ENCODE measurements at regions not wholly inside any gene's neighbourhood (a gene's known extent, or its start where the extent isn't known, plus 50 kb on each side); places are given as distances from the start of the nearest gene placed in this dataset.

DNA sequence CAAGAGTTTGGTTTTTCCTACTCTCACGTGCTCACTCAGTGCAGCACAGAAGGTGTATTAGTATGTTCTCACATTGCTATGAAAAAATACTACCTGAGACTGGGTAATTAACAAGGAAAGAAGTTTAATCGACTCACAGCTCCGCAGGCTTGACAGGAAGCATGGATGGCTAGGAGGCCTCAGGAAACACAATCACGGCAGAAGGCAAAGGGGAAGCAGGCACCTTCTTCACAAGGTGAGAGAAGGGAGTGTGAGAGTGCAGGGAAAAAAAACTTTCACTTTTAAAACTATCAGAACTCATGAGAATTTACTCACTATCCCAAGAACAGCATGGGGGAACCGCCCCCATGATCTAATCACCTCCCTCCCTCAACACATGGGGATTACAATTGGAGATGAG is 185.8 kb upstream of the TMPO start:
- H3F3A ChIP-seq (ENCODE audit: insufficient read depth, low read length): no peaks in the 10 kb centered on the region
- 0 out of 2 replicates have a peak, but pooled peaks cover 3% of the 10 kb centered on the region for H3K4me1 ChIP-seq (ENCODE audit: low read length)
- no peaks in the 10 kb centered on the region for H3K36me3 ChIP-seq (replicated peaks; ENCODE audit: insufficient read depth, low read length)
- no peak overlapping the region for H3K4me3 ChIP-seq (ENCODE audit: low read length)
- H3K27ac ChIP-seq (ENCODE audit: low read length): no peak overlapping the region
- no peak for DNase-seq
- no peak for TF ChIP-seq EZH2phosphoT487 (IDR thresholded peaks at IDR 0.05; ENCODE audit: low read length)
- no peak for TF ChIP-seq EZH2 (optimal IDR thresholded peaks at IDR 0.05; ENCODE audit: low read depth, low read length)
- TF ChIP-seq, protein P1, sequence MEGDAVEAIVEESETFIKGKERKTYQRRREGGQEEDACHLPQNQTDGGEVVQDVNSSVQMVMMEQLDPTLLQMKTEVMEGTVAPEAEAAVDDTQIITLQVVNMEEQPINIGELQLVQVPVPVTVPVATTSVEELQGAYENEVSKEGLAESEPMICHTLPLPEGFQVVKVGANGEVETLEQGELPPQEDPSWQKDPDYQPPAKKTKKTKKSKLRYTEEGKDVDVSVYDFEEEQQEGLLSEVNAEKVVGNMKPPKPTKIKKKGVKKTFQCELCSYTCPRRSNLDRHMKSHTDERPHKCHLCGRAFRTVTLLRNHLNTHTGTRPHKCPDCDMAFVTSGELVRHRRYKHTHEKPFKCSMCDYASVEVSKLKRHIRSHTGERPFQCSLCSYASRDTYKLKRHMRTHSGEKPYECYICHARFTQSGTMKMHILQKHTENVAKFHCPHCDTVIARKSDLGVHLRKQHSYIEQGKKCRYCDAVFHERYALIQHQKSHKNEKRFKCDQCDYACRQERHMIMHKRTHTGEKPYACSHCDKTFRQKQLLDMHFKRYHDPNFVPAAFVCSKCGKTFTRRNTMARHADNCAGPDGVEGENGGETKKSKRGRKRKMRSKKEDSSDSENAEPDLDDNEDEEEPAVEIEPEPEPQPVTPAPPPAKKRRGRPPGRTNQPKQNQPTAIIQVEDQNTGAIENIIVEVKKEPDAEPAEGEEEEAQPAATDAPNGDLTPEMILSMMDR (IDR thresholded peaks at IDR 0.05; ENCODE audit: low read length): no peak
- H3K9ac ChIP-seq (ENCODE audit: low read length): no peak overlapping the region
- H3K9me2 ChIP-seq (replicated peaks; ENCODE audit: insufficient read depth, low read length): no peaks in the 10 kb centered on the region
- no peaks in the 10 kb centered on the region for H3K9me3 ChIP-seq (replicated peaks; ENCODE audit: insufficient read depth, low read length)
- no peak overlapping the region for H3K4me2 ChIP-seq (ENCODE audit: low read depth, low read length)
- H3K27me3 ChIP-seq (replicated peaks; ENCODE audit: insufficient read depth, low read length): no peaks in the 10 kb centered on the region
- H2AFZ ChIP-seq (ENCODE audit: low read length): no peak overlapping the region
- H3K79me2 ChIP-seq (ENCODE audit: low read length): no peaks in the 10 kb centered on the region
- H4K20me1 ChIP-seq (ENCODE audit: insufficient read depth, low read length): no peaks in the 10 kb centered on the region

DNA sequence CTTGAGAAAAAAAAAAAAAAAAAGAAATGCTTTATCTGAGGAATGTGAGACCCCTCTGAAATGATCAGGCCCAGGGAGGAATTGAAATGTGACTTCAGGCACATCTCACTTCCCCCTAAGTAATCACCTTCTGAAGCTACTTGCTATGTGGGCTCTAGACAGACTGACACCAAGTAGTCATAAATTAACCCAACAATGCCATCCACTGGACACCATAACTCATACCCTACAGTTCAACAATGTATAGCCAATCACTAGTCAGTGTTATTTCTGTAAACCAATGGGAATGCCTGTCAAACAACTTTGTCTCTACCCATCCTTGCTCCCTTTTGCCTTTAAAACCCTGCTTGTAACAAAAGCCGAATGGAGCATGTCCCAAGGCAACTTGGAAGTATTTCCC is 182.7 kb upstream of the TMPO start:
- H3K27me3 ChIP-seq (replicated peaks; ENCODE audit: insufficient read depth, low read length): no peaks in the 10 kb centered on the region
- no peak overlapping the region for H3K27ac ChIP-seq (ENCODE audit: low read length)
- H3K9ac ChIP-seq (ENCODE audit: low read length): no peak overlapping the region
- no peaks in the 10 kb centered on the region for H3K9me3 ChIP-seq (replicated peaks; ENCODE audit: insufficient read depth, low read length)
- H3K36me3 ChIP-seq (replicated peaks; ENCODE audit: insufficient read depth, low read length): no peaks in the 10 kb centered on the region
- no peak overlapping the region for H3K4me2 ChIP-seq (ENCODE audit: low read depth, low read length)
- TF ChIP-seq EZH2phosphoT487 (IDR thresholded peaks at IDR 0.05; ENCODE audit: low read length) (no peak), EZH2 (optimal IDR thresholded peaks at IDR 0.05; ENCODE audit: low read depth, low read length) (no peak)
- TF ChIP-seq, protein P1 (IDR thresholded peaks at IDR 0.05; ENCODE audit: low read length): no peak
- no peak overlapping the region for H3K4me3 ChIP-seq (ENCODE audit: low read length)
- no peaks in the 10 kb centered on the region for H4K20me1 ChIP-seq (ENCODE audit: insufficient read depth, low read length)
- H2AFZ ChIP-seq (ENCODE audit: low read length): no peak overlapping the region
- H3K79me2 ChIP-seq (ENCODE audit: low read length): no peaks in the 10 kb centered on the region
- H3K4me1 ChIP-seq (ENCODE audit: low read length): 0 out of 2 replicates have a peak, but pooled peaks cover 3% of the 10 kb centered on the region
- H3F3A ChIP-seq (ENCODE audit: insufficient read depth, low read length): no peaks in the 10 kb centered on the region
- DNase-seq: no peak
- no peaks in the 10 kb centered on the region for H3K9me2 ChIP-seq (replicated peaks; ENCODE audit: insufficient read depth, low read length)

DNA sequence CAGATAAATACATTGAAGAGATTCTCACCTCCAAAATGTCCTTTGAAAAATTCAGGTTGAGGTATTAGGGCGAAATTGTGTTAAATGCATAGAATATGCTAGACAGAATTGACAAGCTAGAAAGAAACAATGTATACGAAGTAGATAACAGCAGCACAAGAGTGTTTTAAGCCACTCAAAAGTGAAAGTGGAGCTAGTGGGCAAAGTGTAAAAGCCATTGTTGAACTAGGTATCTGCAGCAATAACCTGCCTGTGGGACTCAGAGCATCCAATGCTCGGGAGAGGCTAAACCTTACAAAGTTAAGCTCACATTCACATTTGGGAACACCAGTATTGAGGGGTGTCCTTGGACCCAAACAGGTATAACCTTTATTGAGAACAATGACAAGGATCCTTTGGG is 180.6 kb upstream of the TMPO start:
- H3K9ac ChIP-seq (ENCODE audit: low read length): no peak overlapping the region
- no peaks in the 10 kb centered on the region for H3F3A ChIP-seq (ENCODE audit: insufficient read depth, low read length)
- no peaks in the 10 kb centered on the region for H3K9me3 ChIP-seq (replicated peaks; ENCODE audit: insufficient read depth, low read length)
- no peak overlapping the region for H2AFZ ChIP-seq (ENCODE audit: low read length)
- H4K20me1 ChIP-seq (ENCODE audit: insufficient read depth, low read length): no peaks in the 10 kb centered on the region
- no peak for DNase-seq
- no peaks in the 10 kb centered on the region for H3K36me3 ChIP-seq (replicated peaks; ENCODE audit: insufficient read depth, low read length)
- no peaks in the 10 kb centered on the region for H3K4me1 ChIP-seq (ENCODE audit: low read length)
- H3K9me2 ChIP-seq (replicated peaks; ENCODE audit: insufficient read depth, low read length): no peaks in the 10 kb centered on the region
- H3K27me3 ChIP-seq (replicated peaks; ENCODE audit: insufficient read depth, low read length): no peaks in the 10 kb centered on the region
- H3K4me2 ChIP-seq (ENCODE audit: low read depth, low read length): no peak overlapping the region
- no peak overlapping the region for H3K27ac ChIP-seq (ENCODE audit: low read length)
- no peaks in the 10 kb centered on the region for H3K79me2 ChIP-seq (ENCODE audit: low read length)
- TF ChIP-seq, protein P1 (IDR thresholded peaks at IDR 0.05; ENCODE audit: low read length): no peak
- TF ChIP-seq EZH2phosphoT487 (IDR thresholded peaks at IDR 0.05; ENCODE audit: low read length) (no peak), EZH2 (optimal IDR thresholded peaks at IDR 0.05; ENCODE audit: low read depth, low read length) (no peak)
- no peak overlapping the region for H3K4me3 ChIP-seq (ENCODE audit: low read length)
